Common myeloid progenitor, CD34-positive (primary cell): ENCODE measurements at regions not wholly inside any gene's neighbourhood (a gene's known extent, or its start where the extent isn't known, plus 50 kb on each side); places are given as distances from the start of the nearest gene placed in this dataset.

Source experiments
- CTCF ChIA-PET: fragments of 350-600 bp; sonication (Branson Sonifier 250); formaldehyde crosslinking; loops from one replicate; lab custom pipeline; 2021; ENCODE audit warnings: antibody characterized with exemption; lab: Charles Lee
- POLR2A ChIA-PET: fragments of 350-600 bp; sonication (Branson Sonifier 250); formaldehyde crosslinking; loops from one replicate; lab custom pipeline; 2021; ENCODE audit warnings: antibody characterized with exemption; lab: Charles Lee
- DNase-seq, 3 donors: peaks; one replicate each; pipeline versions ENCODE4 v3.0.0 to v3.0.0-alpha.2; 2013
- H3K27ac ChIP-seq, 2 experiments: 1 replicate in 1 of 2; 2 replicates in 1 of 2; pipeline ENCODE4 v1.7.0; 2013; ENCODE audit warnings: inconsistent platforms in 2 of 2, low read length in 2 of 2, mild to moderate bottlenecking in 2 of 2, low read depth in 1 of 2, moderate library complexity in 1 of 2; ENCODE audit not compliant: severe bottlenecking in 2 of 2, insufficient read depth in 1 of 2, poor library complexity in 1 of 2
- H3K27me3 ChIP-seq, 5 experiments: replicated peaks in 2 of 5; 1 replicate in 3 of 5; 2 replicates in 2 of 5; pipeline versions ENCODE4 v1.6.1 to v1.7.0; 2013; ENCODE audit warnings: low read length in 4 of 5, mild to moderate bottlenecking in 2 of 5, moderate library complexity in 2 of 5, inconsistent platforms in 1 of 5; ENCODE audit not compliant: insufficient read depth in 5 of 5, control insufficient read depth in 4 of 5
- H3K36me3 ChIP-seq, 4 experiments: 1 replicate in 2 of 4; 2 replicates in 2 of 4; pipeline versions ENCODE4 v1.6.1 to v1.7.0; 2013; ENCODE audit warnings: low read length in 3 of 4, control low read depth in 1 of 4, mild to moderate bottlenecking in 1 of 4; ENCODE audit not compliant: control insufficient read depth in 4 of 4, insufficient read depth in 4 of 4
- H3K4me1 ChIP-seq, 4 experiments: 1 replicate in 3 of 4; 2 replicates in 1 of 4; pipeline versions ENCODE4 v1.6.1 to v1.7.1; 2013; ENCODE audit warnings: low read length in 3 of 4, mild to moderate bottlenecking in 3 of 4, control low read depth in 1 of 4, inconsistent platforms in 1 of 4, moderate library complexity in 1 of 4; ENCODE audit not compliant: control insufficient read depth in 4 of 4, insufficient read depth in 4 of 4; ENCODE audit errors: control extremely low read depth in 1 of 4
- H3K4me3 ChIP-seq, 7 experiments: 1 replicate in 4 of 7; 2 replicates in 3 of 7; pipeline versions ENCODE4 v1.5.1 to v1.7.0; 2013; ENCODE audit warnings: mild to moderate bottlenecking in 7 of 7, low read length in 6 of 7, moderate library complexity in 6 of 7, inconsistent platforms in 2 of 7, low read depth in 2 of 7, control low read depth in 1 of 7; ENCODE audit not compliant: insufficient read depth in 4 of 7, control insufficient read depth in 1 of 7; ENCODE audit errors: extremely low read depth in 1 of 7
- H3K9me3 ChIP-seq, 5 experiments: 1 replicate in 4 of 5; 2 replicates in 1 of 5; pipeline versions ENCODE4 v1.6.1 to v1.7.1; 2013; ENCODE audit warnings: low read length in 4 of 5, mild to moderate bottlenecking in 2 of 5, inconsistent platforms in 1 of 5, low read depth in 1 of 5, moderate library complexity in 1 of 5; ENCODE audit not compliant: control insufficient read depth in 4 of 5, insufficient read depth in 2 of 5; ENCODE audit errors: control extremely low read depth in 1 of 5
- WGBS: methylation state at CpG from one replicate; pipeline ENCODE4 v1.1.5; 2013; ENCODE audit not compliant: insufficient coverage; 5-methylcytosine and 5-hydroxymethylcytosine counted together

- POLR2A ChIA-PET: no interaction called here
- WGBS: 92% methylated on average over 1 of the region's 2 CpGs
Observed at GRCh38 chr18:30489890-30490643, 552.5 kb downstream of the DSC3 start.

GRCh38 chr18:30487962-30488361 lies 554.6 kb downstream of the DSC3 start:
- H3K36me3 ChIP-seq: no peaks in the 10 kb centered on the region
- WGBS: 100% methylated on average over 1 of the region's 2 CpGs
- no peaks in the 10 kb centered on the region for H3K9me3 ChIP-seq
- H3K27ac ChIP-seq: no peak overlapping the region
- ChIA-PET CTCF (no interaction called here), POLR2A (no interaction called here)
- H3K4me1 ChIP-seq: no peaks in the 10 kb centered on the region
- no peak for DNase-seq
- no peak overlapping the region for H3K4me3 ChIP-seq
- no peaks in the 10 kb centered on the region for H3K27me3 ChIP-seq

More at GRCh38 chr18:30489890-30490643, 552.5 kb downstream of the DSC3 start:
- no peaks in the 10 kb centered on the region for H3K27me3 ChIP-seq
- no peaks in the 10 kb centered on the region for H3K4me1 ChIP-seq
- DNase-seq: peak in 1 of 3 donors; percentile 0
- H3K27ac ChIP-seq: no peak overlapping the region
- CTCF ChIA-PET: no interaction called here
- no peaks in the 10 kb centered on the region for H3K9me3 ChIP-seq
- no peaks in the 10 kb centered on the region for H3K36me3 ChIP-seq
- no peak overlapping the region for H3K4me3 ChIP-seq

- Histone ChIP-seq H3K27ac (no peak overlapping the region), H3K4me3 (no peak overlapping the region), H3K27me3 (no peaks in the 10 kb centered on the region), H3K9me3 (no peaks in the 10 kb centered on the region), H3K4me1 (no peaks in the 10 kb centered on the region), H3K36me3 (no peaks in the 10 kb centered on the region)
- POLR2A ChIA-PET: no interaction called here
- 20% methylated on average over 1 of the region's 1 CpG for WGBS
- no peak for DNase-seq
- CTCF ChIA-PET: no interaction called here
Observed at GRCh38 chr18:30486856-30487255, 555.7 kb downstream of the DSC3 start.

- POLR2A ChIA-PET: no interaction called here
- no peak overlapping the region for H3K4me3 ChIP-seq
- H3K4me1 ChIP-seq: no peaks in the 10 kb centered on the region
- CTCF ChIA-PET: no interaction called here
- WGBS: 78% methylated on average over 1 of the region's 2 CpGs
- no peaks in the 10 kb centered on the region for H3K27me3 ChIP-seq
- H3K36me3 ChIP-seq: no peaks in the 10 kb centered on the region
- H3K27ac ChIP-seq: no peak overlapping the region
- no peak for DNase-seq
- no peaks in the 10 kb centered on the region for H3K9me3 ChIP-seq
Observed at GRCh38 chr18:30485078-30485477, 557.5 kb downstream of the DSC3 start.

GRCh38 chr18:30481871-30482270 lies 560.7 kb downstream of the DSC3 start:
- DNase-seq: no peak
- no peak overlapping the region for H3K4me3 ChIP-seq
- no peaks in the 10 kb centered on the region for H3K36me3 ChIP-seq
- no peaks in the 10 kb centered on the region for H3K27me3 ChIP-seq
- 88% methylated on average over 4 of the region's 8 CpGs for WGBS
- CTCF ChIA-PET: no interaction called here
- POLR2A ChIA-PET: no interaction called here
- H3K27ac ChIP-seq: no peak overlapping the region
- no peaks in the 10 kb centered on the region for H3K4me1 ChIP-seq
- H3K9me3 ChIP-seq: no peaks in the 10 kb centered on the region

GRCh38 chr18:30469091-30469490 lies 573.5 kb downstream of the DSC3 start:
- no peak overlapping the region for H3K4me3 ChIP-seq
- WGBS: 97% methylated on average over 3 of the region's 4 CpGs
- no peaks in the 10 kb centered on the region for H3K4me1 ChIP-seq
- H3K27ac ChIP-seq: no peak overlapping the region
- H3K9me3 ChIP-seq: no peaks in the 10 kb centered on the region
- no peaks in the 10 kb centered on the region for H3K36me3 ChIP-seq
- no peak for DNase-seq
- ChIA-PET POLR2A (no interaction called here), CTCF (no interaction called here)
- no peaks in the 10 kb centered on the region for H3K27me3 ChIP-seq

GRCh38 chr18:30465096-30465495 lies 577.4 kb downstream of the DSC3 start:
- no peaks in the 10 kb centered on the region for H3K36me3 ChIP-seq
- H3K27me3 ChIP-seq: no peaks in the 10 kb centered on the region
- CTCF ChIA-PET: no interaction called here
- WGBS: 93% methylated on average over 2 of the region's 3 CpGs
- no peaks in the 10 kb centered on the region for H3K4me1 ChIP-seq
- no peak overlapping the region for H3K27ac ChIP-seq
- POLR2A ChIA-PET: no interaction called here
- no peaks in the 10 kb centered on the region for H3K9me3 ChIP-seq
- no peak for DNase-seq
- H3K4me3 ChIP-seq: no peak overlapping the region
